Transverse colon (tissue), 4 donors: ENCODE measurements at regions not wholly inside any gene's neighbourhood (a gene's known extent, or its start where the extent isn't known, plus 50 kb on each side); places are given as distances from the start of the nearest gene placed in this dataset.

Experiments used
- DNase-seq: peaks from one replicate; pipeline ENCODE4 v3.0.0-alpha.2; 2019
- H3K27ac ChIP-seq, 4 donors: fragments of 200-600 bp; sonication (generic); 2 replicates each; pipeline ENCODE4 v1.5.1; 2016 to 2018; ENCODE audit warnings: inconsistent platforms in 4 of 4
- H3K27me3 ChIP-seq: fragments of 200-600 bp; sonication (generic); 2 replicates; pipeline ENCODE4 v1.5.1; 2017; ENCODE audit warnings: inconsistent platforms
- H3K36me3 ChIP-seq, 4 donors: fragments of 200-600 bp; sonication (generic); 2 replicates each; pipeline ENCODE4 v1.5.1; 2017 to 2019; ENCODE audit warnings: inconsistent platforms in 4 of 4
- H3K4me1 ChIP-seq, 4 donors: fragments of 200-600 bp; sonication (generic); 2 replicates each; pipeline ENCODE4 v1.5.1; 2017 to 2020; ENCODE audit warnings: inconsistent platforms in 4 of 4
- H3K4me3 ChIP-seq, 4 donors: fragments of 200-600 bp; sonication (generic); 1 replicate in 1 of 4; 2 replicates in 3 of 4; pipeline versions ENCODE4 v1.5.1 to v1.6.1; 2017 to 2019; ENCODE audit warnings: inconsistent platforms in 4 of 4
- H3K9me3 ChIP-seq, 2 donors: fragments of 200-600 bp; sonication (generic); 2 replicates each; pipeline ENCODE4 v1.5.1; 2017 to 2019; ENCODE audit warnings: inconsistent platforms in 2 of 2
- CTCF ChIP-seq, 5 experiments: fragments of 200-600 bp in 3 of 5; fragments of 450-650 bp in 2 of 5; sonication (generic) in 3 of 5; IDR thresholded peaks; 1 replicate in 2 of 5; 2 replicates in 3 of 5; pipeline ENCODE4 v1.5.1; 2016 to 2017; ENCODE audit warnings: antibody characterized with exemption in 5 of 5, inconsistent platforms in 3 of 5, mild to moderate bottlenecking in 2 of 5, moderate library complexity in 1 of 5
- EP300 ChIP-seq: sonication (generic); formaldehyde crosslinking; IDR thresholded peaks from one replicate; pipeline ENCODE4 v1.6.1; 2017; ENCODE audit warnings: antibody characterized with exemption, low read depth
- POLR2A ChIP-seq: fragments of 450-650 bp; IDR thresholded peaks from one replicate; pipeline ENCODE4 v1.6.1; 2016; ENCODE audit warnings: antibody characterized with exemption, mild to moderate bottlenecking, moderate library complexity
- POLR2AphosphoS5 ChIP-seq, 3 donors: sonication (generic); formaldehyde crosslinking; IDR thresholded peaks; one replicate each; pipeline ENCODE4 v1.6.1; 2016; ENCODE audit warnings: antibody characterized with exemption in 3 of 3
- WGBS, 2 donors: methylation state at CpG; one replicate each; pipeline ENCODE4 v1.1.5; 2018; ENCODE audit warnings: low coverage in 1 of 2; 5-methylcytosine and 5-hydroxymethylcytosine counted together
- in situ Hi-C, 4 donors: fragments of 200-750 bp; cut with MboI; loops; one replicate each; pipeline versions ENCODE4 v1.15.0 to v1.15.1; 2017; ENCODE audit warnings: low sequenced_read_pairs in 3 of 4, low pct_ligation_motif_present in 1 of 4, low pct_unique_long_range_greater_than_20kb in 1 of 4
- intact Hi-C: fragments of 100-400 bp; cut with DNase I; formaldehyde crosslinking; loops from one replicate; pipeline ENCODE4 v1.15.1; 2023; ENCODE audit warnings: low total_unique reads

GRCh38 chr11:119827113-119827512, 98.1 kb upstream of the NECTIN1 start:
- 20 to 53% methylated on average over 1 to 2 of the region's 2 CpGs for WGBS, 2 donors
- no peak for DNase-seq
- in situ Hi-C loops: no loop called here
- H3K9me3 ChIP-seq: no peaks in the 10 kb centered on the region
- H3K27me3 ChIP-seq: no peaks in the 10 kb centered on the region
- no peak for TF ChIP-seq POLR2AphosphoS5 (IDR thresholded peaks at IDR 0.05)
- TF ChIP-seq POLR2A: no peak
- TF ChIP-seq EP300: no peak
- no peak for TF ChIP-seq CTCF (IDR thresholded peaks at IDR 0.05)
- H3K36me3 ChIP-seq: no peaks in the 10 kb centered on the region
- no peak overlapping the region for H3K27ac ChIP-seq
- H3K4me1 ChIP-seq: peaks cover 0 to 4% (median 2%) of the 10 kb centered on the region in 4 donors
- H3K4me3 ChIP-seq: no peak overlapping the region
- intact Hi-C loops: no loop called here

DNA sequence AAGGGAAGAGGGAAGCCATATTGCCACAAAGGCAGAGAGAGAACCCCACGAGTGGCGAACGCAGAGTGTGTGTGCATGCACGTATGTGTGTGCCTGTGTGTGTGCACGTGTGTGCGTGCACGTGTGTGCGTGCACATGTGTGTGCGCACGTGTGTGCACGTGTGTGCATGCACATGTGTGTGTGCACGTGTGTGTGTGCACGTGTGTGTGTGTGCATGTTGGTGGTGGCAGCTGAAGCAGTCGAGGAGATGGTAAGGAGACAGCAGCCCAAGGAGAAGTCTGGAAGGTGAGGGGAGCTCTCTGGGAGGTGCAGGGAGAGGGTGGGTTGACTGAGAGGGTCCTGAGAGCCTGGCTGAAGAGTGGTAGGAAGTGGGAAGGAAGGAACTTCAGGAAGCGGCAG, 94.1 kb upstream of the NECTIN1 start:
- 83 to 90% methylated on average over 1 to 15 of the region's 15 CpGs for WGBS, 2 donors
- H3K36me3 ChIP-seq: no peaks in the 10 kb centered on the region
- H3K27me3 ChIP-seq: no peaks in the 10 kb centered on the region
- H3K27ac ChIP-seq: no peak overlapping the region
- no peak for TF ChIP-seq POLR2AphosphoS5 (IDR thresholded peaks at IDR 0.05)
- intact Hi-C loops (no loop called here), in situ Hi-C loops (no loop called here)
- DNase-seq: no peak
- H3K4me3 ChIP-seq: no peak overlapping the region
- H3K4me1 ChIP-seq: no peaks in the 10 kb centered on the region
- no peaks in the 10 kb centered on the region for H3K9me3 ChIP-seq

GRCh38 chr11:119816660-119817059, 87.7 kb upstream of the NECTIN1 start:
- no peak overlapping the region for H3K4me3 ChIP-seq
- peaks cover 0 to 5% (median 0%) of the 10 kb centered on the region in 4 donors for H3K4me1 ChIP-seq
- H3K27me3 ChIP-seq: no peaks in the 10 kb centered on the region
- H3K27ac ChIP-seq: no peak overlapping the region
- TF ChIP-seq POLR2A: no peak
- no peak for TF ChIP-seq CTCF (IDR thresholded peaks at IDR 0.05)
- TF ChIP-seq EP300: no peak
- TF ChIP-seq POLR2AphosphoS5 (IDR thresholded peaks at IDR 0.05): no peak
- intact Hi-C loops: no loop called here
- H3K9me3 ChIP-seq: no peaks in the 10 kb centered on the region
- H3K36me3 ChIP-seq: no peaks in the 10 kb centered on the region
- no peak for DNase-seq
- WGBS, 2 donors: 71 to 80% methylated on average over 2 of the region's 2 CpGs
- in situ Hi-C loops: no loop called here

DNA sequence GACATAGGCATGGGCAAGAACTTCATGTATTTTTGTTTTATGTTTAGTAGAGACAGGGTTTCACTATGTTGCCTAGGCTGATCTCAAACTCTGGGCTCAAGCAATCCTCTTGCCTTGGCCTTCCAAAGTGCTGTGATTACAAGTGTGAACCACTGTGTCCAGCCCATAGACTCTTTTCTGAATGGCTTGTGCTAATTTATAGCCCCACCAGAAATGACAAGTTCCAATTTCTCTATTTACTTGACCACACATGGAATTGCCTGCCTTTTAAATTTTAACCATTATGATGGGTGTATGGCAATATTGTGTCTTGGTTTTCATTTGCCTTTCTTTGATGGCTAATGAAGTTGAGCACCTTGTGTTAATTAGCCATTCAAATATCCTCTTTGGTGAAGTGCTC, 85.8 kb upstream of the NECTIN1 start:
- DNase-seq: no peak
- H3K36me3 ChIP-seq: no peaks in the 10 kb centered on the region
- no peak overlapping the region for H3K4me3 ChIP-seq
- no peak overlapping the region for H3K27ac ChIP-seq
- no peak for TF ChIP-seq CTCF (IDR thresholded peaks at IDR 0.05)
- no peak for TF ChIP-seq POLR2A
- TF ChIP-seq POLR2AphosphoS5 (IDR thresholded peaks at IDR 0.05): no peak
- no peak for TF ChIP-seq EP300
- no peaks in the 10 kb centered on the region for H3K9me3 ChIP-seq
- no peaks in the 10 kb centered on the region for H3K27me3 ChIP-seq
- intact Hi-C loops (no loop called here), in situ Hi-C loops (no loop called here)
- peaks cover 0 to 5% (median 0%) of the 10 kb centered on the region in 4 donors for H3K4me1 ChIP-seq

DNA sequence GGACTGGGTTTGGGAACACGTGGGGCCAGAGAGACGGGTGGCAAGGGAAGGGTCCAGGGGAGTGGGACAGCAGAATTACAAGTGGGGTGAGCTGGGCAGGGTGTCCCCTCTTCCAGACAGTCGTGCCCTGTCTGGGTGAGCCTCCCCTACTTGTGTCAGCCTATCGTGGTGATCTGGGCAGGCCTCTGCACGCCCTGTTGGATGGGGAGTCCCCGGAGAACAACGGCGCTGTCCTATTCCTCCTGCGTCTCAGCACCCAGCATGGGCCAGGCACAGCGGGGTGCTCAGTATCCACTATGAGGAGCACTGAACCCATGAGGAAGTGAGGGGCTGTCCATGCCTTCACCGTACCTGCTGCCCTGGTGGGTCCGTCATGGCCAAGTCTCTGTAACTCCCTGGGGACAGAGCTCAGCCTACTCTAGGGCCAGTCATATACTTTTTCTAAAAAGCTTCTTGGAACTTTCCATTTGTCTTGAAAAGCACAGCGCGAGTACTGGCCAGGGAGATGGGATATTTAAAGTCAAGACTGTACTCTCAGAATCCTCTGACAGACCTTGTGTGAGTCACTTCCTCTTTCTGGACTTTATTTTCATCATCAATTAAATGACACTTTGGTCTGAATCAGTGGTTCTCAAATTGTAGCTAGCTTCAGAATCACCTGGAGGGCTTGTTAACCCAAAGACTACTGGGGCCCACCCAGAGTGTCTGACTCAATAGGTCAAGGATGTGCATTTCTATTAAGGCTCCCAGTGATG, 81.7 kb upstream of the NECTIN1 start:
- intact Hi-C loops: no loop called here
- Histone ChIP-seq H3K27ac (no peak overlapping the region), H3K4me1 (peaks cover 0 to 5% (median 0%) of the 10 kb centered on the region in 4 donors), H3K4me3 (no peak overlapping the region), H3K36me3 (no peaks in the 10 kb centered on the region), H3K27me3 (no peaks in the 10 kb centered on the region), H3K9me3 (no peaks in the 10 kb centered on the region)
- TF ChIP-seq EP300: no peak
- TF ChIP-seq CTCF (IDR thresholded peaks at IDR 0.05): no peak
- TF ChIP-seq POLR2AphosphoS5 (IDR thresholded peaks at IDR 0.05): no peak
- TF ChIP-seq POLR2A: no peak
- WGBS, 2 donors: 50 to 84% methylated on average over 2 to 14 of the region's 14 CpGs
- in situ Hi-C loops: no loop called here
- DNase-seq: no peak
